Panc1 (cell line): ENCODE measurements at regions not wholly inside any gene's neighbourhood (a gene's known extent, or its start where the extent isn't known, plus 50 kb on each side); places are given as distances from the start of the nearest gene placed in this dataset.
"Not testable (repeated sequence)": the region's sequence is repeated elsewhere in the genome, so short reads cannot be mapped to it uniquely, and the experiment has no call there.

Source experiments
- ATAC-seq: fragments of 200-7000 bp; cut with Tn5 transposase; 2 replicates; pipeline ENCODE4 v1.9.1; 2020; ENCODE audit warnings: mild to moderate bottlenecking, moderate library complexity
- BruUV-seq: library from RNA; stranded (reverse); fragments of 400-500 nt; replicated peaks from 2 replicates; lab custom pipeline; 2021; lab: Mats Ljungman, UMichigan
- CTCF ChIA-PET: fragments of 300-600 bp; sonication (Branson Sonifier 250); formaldehyde crosslinking; loops from one replicate; lab custom pipeline; 2022; ENCODE audit warnings: antibody characterized with exemption; lab: Charles Lee
- POLR2A ChIA-PET: fragments of 300-600 bp; sonication (Branson Sonifier 250); formaldehyde crosslinking; loops from one replicate; lab custom pipeline; 2022; ENCODE audit warnings: antibody characterized with exemption; lab: Charles Lee
- DNase-seq: peaks from one replicate; pipeline ENCODE4 v3.0.0-alpha.2; 2010; ENCODE audit warnings: low read depth, low spot score
- H3K27ac ChIP-seq: 2 replicates; pipeline ENCODE4 v1.5.1; 2011; ENCODE audit warnings: mild to moderate bottlenecking, low read length, inconsistent platforms
- H3K27me3 ChIP-seq: fragments of 200-500 bp; sonication (Bioruptor generic); 2 replicates; pipeline ENCODE4 v1.6.0; 2014; ENCODE audit warnings: low read length, inconsistent platforms; ENCODE audit not compliant: control insufficient read depth, insufficient read depth
- H3K36me3 ChIP-seq: fragments of 200-500 bp; sonication (Bioruptor generic); 2 replicates; pipeline ENCODE4 v1.5.1; 2014; ENCODE audit warnings: inconsistent platforms, mild to moderate bottlenecking, low read length, moderate library complexity; ENCODE audit not compliant: control insufficient read depth, insufficient read depth
- H3K4me1 ChIP-seq: 2 replicates; pipeline ENCODE4 v1.5.1; 2011; ENCODE audit warnings: inconsistent platforms, mild to moderate bottlenecking, low read length, moderate library complexity; ENCODE audit not compliant: control insufficient read depth, insufficient read depth
- H3K4me3 ChIP-seq, 2 experiments: 2 replicates each; pipeline ENCODE4 v1.5.1; 2011 to 2012; ENCODE audit warnings: low read depth in 2 of 2, low read length in 2 of 2, mild to moderate bottlenecking in 2 of 2, inconsistent platforms in 1 of 2, moderate library complexity in 1 of 2
- H3K9me3 ChIP-seq: fragments of 200-500 bp; sonication (Bioruptor generic); 2 replicates; pipeline ENCODE4 v1.5.1; 2014; ENCODE audit warnings: low read depth, mild to moderate bottlenecking, inconsistent platforms, low read length, moderate library complexity; ENCODE audit not compliant: control insufficient read depth, insufficient read depth
- CTCF ChIP-seq: fragments of 450-650 bp; IDR thresholded peaks from 2 replicates; pipeline ENCODE4 v1.5.1; 2017; ENCODE audit warnings: mild to moderate bottlenecking
- POLR2AphosphoS5 ChIP-seq: IDR thresholded peaks from 2 replicates; pipeline ENCODE4 v1.6.1; 2012; ENCODE audit warnings: mild to moderate bottlenecking, low read depth, low read length, moderate library complexity
- SIN3A ChIP-seq: IDR thresholded peaks from 2 replicates; pipeline ENCODE4 v1.6.1; 2012; ENCODE audit warnings: low read depth, mild to moderate bottlenecking, low read length, moderate library complexity, borderline replicate concordance; ENCODE audit not compliant: insufficient read depth
- TCF7L2 ChIP-seq: IDR thresholded peaks from 2 replicates; pipeline ENCODE4 v1.6.1; 2011; ENCODE audit warnings: mild to moderate bottlenecking, low read depth, low read length, inconsistent platforms
- in situ Hi-C: cut with HindIII; loops from 2 replicates; pipeline ENCODE4 v1.10.0; 2016; ENCODE audit warnings: low sequenced_read_pairs, low pct_unique_long_range_greater_than_20kb
- intact Hi-C: fragments of 100-400 bp; cut with micrococcal nuclease; formaldehyde crosslinking; loops from one replicate; pipeline ENCODE4 v1.10.0; 2022; ENCODE audit not compliant: unreplicated experiment
- TF ChIP-seq, protein P1 (sequence below), 2 experiments: IDR thresholded peaks; 2 replicates each; pipeline ENCODE4 v1.6.1; 2011 to 2012; ENCODE audit warnings: low read depth in 2 of 2, control low read depth in 1 of 2, low read length in 1 of 2, mild to moderate bottlenecking in 1 of 2, moderate library complexity in 1 of 2; ENCODE audit not compliant: insufficient read depth in 1 of 2

- CTCF ChIA-PET, result no interaction called here
- DNase-seq (no peak), ATAC-seq (no peak)
- intact Hi-C loops, result no loop called here
- H3K36me3 ChIP-seq, result no peaks in the 10 kb centered on the region
- no peak overlapping the region for H3K4me3 ChIP-seq
- H3K4me1 ChIP-seq, result no peaks in the 10 kb centered on the region
- BruUV-seq, result no TSS peak
- POLR2A ChIA-PET, result no interaction called here
- H3K27me3 ChIP-seq, result no peaks in the 10 kb centered on the region
- no peak overlapping the region for H3K27ac ChIP-seq
- in situ Hi-C loops, result no loop called here
- TF ChIP-seq CTCF (no peak), POLR2AphosphoS5 (no peak), SIN3A (no peak), TCF7L2 (no peak)
- TF ChIP-seq, protein P1, sequence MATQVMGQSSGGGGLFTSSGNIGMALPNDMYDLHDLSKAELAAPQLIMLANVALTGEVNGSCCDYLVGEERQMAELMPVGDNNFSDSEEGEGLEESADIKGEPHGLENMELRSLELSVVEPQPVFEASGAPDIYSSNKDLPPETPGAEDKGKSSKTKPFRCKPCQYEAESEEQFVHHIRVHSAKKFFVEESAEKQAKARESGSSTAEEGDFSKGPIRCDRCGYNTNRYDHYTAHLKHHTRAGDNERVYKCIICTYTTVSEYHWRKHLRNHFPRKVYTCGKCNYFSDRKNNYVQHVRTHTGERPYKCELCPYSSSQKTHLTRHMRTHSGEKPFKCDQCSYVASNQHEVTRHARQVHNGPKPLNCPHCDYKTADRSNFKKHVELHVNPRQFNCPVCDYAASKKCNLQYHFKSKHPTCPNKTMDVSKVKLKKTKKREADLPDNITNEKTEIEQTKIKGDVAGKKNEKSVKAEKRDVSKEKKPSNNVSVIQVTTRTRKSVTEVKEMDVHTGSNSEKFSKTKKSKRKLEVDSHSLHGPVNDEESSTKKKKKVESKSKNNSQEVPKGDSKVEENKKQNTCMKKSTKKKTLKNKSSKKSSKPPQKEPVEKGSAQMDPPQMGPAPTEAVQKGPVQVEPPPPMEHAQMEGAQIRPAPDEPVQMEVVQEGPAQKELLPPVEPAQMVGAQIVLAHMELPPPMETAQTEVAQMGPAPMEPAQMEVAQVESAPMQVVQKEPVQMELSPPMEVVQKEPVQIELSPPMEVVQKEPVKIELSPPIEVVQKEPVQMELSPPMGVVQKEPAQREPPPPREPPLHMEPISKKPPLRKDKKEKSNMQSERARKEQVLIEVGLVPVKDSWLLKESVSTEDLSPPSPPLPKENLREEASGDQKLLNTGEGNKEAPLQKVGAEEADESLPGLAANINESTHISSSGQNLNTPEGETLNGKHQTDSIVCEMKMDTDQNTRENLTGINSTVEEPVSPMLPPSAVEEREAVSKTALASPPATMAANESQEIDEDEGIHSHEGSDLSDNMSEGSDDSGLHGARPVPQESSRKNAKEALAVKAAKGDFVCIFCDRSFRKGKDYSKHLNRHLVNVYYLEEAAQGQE (IDR thresholded peaks at IDR 0.05; ENCODE audit: insufficient read depth in 1 of 2, low read depth in 2 of 2, low read length in 1 of 2), result no peak
- no peaks in the 10 kb centered on the region for H3K9me3 ChIP-seq
These were observed 815.5 kb downstream of the EPHA4 start for GRCh38 chr2:220756653-220757052.

DNA sequence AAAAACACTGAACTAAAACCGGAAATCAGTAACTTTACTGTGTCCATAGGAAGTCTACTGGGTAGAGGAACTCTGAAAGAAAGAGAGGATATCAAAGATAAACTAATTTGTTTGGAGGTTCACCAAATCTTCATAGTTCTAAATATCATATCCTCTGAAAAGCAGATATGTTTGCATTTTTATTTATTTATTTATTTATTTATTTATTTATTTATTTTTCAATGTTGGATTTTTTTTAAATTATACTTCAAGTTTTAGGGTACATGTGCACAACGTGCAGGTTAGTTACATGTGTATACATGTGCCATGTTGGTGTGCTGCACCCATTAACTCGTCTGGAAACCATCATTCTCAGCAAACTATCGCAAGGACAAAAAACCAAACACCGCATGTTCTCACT, 813.7 kb downstream of the EPHA4 start:
- H3K9me3 ChIP-seq, ATAC-seq, H3K27ac ChIP-seq, in situ Hi-C loops, DNase-seq, intact Hi-C loops, POLR2A ChIA-PET, CTCF ChIA-PET, BruUV-seq, H3K36me3 ChIP-seq, H3K4me3 ChIP-seq, H3K27me3 ChIP-seq, H3K4me1 ChIP-seq: not testable (repeated sequence)

GRCh38 chr2:220764171-220764570, 807.9 kb downstream of the EPHA4 start:
- H3K9me3 ChIP-seq, result no peaks in the 10 kb centered on the region
- H3K27ac ChIP-seq, result no peak overlapping the region
- no peak for ATAC-seq
- TF ChIP-seq CTCF, result no peak
- no peak for TF ChIP-seq TCF7L2
- TF ChIP-seq SIN3A, result no peak
- no peak for TF ChIP-seq POLR2AphosphoS5
- TF ChIP-seq, protein P1 (IDR thresholded peaks at IDR 0.05; ENCODE audit: insufficient read depth in 1 of 2, low read depth in 2 of 2, low read length in 1 of 2), result no peak
- H3K27me3 ChIP-seq, result no peaks in the 10 kb centered on the region
- H3K36me3 ChIP-seq, result no peaks in the 10 kb centered on the region
- H3K4me3 ChIP-seq, result no peak overlapping the region
- no peak for DNase-seq
- POLR2A ChIA-PET, result no interaction called here
- H3K4me1 ChIP-seq, result no peaks in the 10 kb centered on the region
- CTCF ChIA-PET, result no interaction called here
- in situ Hi-C loops, result no loop called here
- intact Hi-C loops, result no loop called here
- no TSS peak for BruUV-seq
